Hepatocyte (in vitro differentiated cells): ENCODE measurements at regions not wholly inside any gene's neighbourhood (a gene's known extent, or its start where the extent isn't known, plus 50 kb on each side); places are given as distances from the start of the nearest gene placed in this dataset.

Experiments
- CTCF ChIP-seq: fragments of 200-600 bp; sonication (generic); IDR thresholded peaks from 2 replicates; pipeline ENCODE4 v1.5.1; 2016; ENCODE audit warnings: antibody characterized with exemption, mild to moderate bottlenecking; ENCODE audit not compliant: poor library complexity
- EZH2 ChIP-seq: fragments of 200-600 bp; sonication (generic); IDR thresholded peaks from 2 replicates; pipeline ENCODE4 v1.6.1; 2016; ENCODE audit warnings: antibody characterized with exemption, mild to moderate bottlenecking, borderline replicate concordance

- TF ChIP-seq CTCF, result no peak
- TF ChIP-seq EZH2, result no peak
These were observed 228.3 kb upstream of the PKN2 start for GRCh38 chr1:88455621-88456256.
